ENCODE measurements at regions not wholly inside any gene's neighbourhood (a gene's known extent, or its start where the extent isn't known, plus 50 kb on each side); places are given as distances from the start of the nearest gene placed in this dataset.

DNA sequence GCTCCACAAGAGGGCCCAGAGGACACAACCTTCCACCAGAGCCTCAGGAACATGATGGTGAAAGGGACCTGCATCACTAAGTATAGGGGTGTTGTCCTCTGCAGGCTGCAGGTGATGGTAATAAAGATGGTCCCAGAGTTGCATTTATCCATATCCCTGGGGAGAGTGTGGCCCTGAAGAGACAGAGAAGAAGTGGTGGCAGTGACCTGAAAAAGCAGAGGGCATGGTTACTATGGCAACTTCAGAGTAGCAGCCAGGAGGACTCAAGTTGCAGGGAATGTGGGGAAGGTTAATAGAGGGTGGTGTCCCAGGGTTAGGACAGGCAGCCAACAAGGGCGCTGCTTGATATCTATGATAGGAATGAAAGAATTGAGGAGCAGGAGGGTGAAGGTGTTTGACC is 57.1 kb downstream of the HLA-A start:
- no peak for DNase-seq (ENCODE audit: low read depth, low spot score)
- TF ChIP-seq, protein P1, sequence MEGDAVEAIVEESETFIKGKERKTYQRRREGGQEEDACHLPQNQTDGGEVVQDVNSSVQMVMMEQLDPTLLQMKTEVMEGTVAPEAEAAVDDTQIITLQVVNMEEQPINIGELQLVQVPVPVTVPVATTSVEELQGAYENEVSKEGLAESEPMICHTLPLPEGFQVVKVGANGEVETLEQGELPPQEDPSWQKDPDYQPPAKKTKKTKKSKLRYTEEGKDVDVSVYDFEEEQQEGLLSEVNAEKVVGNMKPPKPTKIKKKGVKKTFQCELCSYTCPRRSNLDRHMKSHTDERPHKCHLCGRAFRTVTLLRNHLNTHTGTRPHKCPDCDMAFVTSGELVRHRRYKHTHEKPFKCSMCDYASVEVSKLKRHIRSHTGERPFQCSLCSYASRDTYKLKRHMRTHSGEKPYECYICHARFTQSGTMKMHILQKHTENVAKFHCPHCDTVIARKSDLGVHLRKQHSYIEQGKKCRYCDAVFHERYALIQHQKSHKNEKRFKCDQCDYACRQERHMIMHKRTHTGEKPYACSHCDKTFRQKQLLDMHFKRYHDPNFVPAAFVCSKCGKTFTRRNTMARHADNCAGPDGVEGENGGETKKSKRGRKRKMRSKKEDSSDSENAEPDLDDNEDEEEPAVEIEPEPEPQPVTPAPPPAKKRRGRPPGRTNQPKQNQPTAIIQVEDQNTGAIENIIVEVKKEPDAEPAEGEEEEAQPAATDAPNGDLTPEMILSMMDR (IDR thresholded peaks at IDR 0.05; ENCODE audit: low read depth, low read length): no peak
- in situ Hi-C loops (cut with HindIII; ENCODE audit: low sequenced_read_pairs): no loop called here
- H3K4me3 ChIP-seq (ENCODE audit: low read depth, low read length): no peak overlapping the region

DNA sequence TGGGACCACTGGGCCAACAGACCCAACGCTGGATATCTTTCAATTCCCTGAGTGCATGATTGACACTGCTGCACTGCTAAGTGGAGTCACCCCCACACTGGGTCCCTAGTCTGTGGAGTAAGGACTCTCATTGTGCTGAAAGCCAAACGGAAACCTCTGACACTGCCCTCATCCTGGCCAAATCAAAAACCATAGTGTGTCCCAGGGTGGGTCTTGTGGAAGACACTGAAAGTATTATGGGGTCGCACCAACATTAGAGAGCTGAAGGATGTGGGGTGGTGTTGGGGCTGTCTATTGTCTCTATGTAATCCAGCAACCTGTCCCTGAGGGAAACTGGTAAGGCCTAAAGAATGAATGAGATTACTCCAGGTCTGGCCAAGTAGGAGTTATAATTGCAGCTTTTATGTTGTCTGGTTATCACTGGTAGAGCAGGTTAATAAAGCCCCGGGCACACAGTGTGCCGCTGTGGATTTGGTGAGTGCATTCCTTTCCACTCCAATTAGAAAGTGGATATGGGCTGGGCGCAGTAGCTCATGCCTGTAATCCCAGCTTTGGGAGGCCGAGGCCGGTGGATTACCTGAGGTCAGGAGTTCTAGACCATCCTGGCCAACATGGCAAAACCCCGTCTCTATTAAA is 57.9 kb downstream of the HLA-A start:
- H3K4me3 ChIP-seq (ENCODE audit: low read depth, low read length): no peak overlapping the region
- no peak for DNase-seq (ENCODE audit: low read depth, low spot score)
- TF ChIP-seq, protein P1 (IDR thresholded peaks at IDR 0.05; ENCODE audit: low read depth, low read length): no peak
- in situ Hi-C loops (cut with HindIII; ENCODE audit: low sequenced_read_pairs): no loop called here

DNA sequence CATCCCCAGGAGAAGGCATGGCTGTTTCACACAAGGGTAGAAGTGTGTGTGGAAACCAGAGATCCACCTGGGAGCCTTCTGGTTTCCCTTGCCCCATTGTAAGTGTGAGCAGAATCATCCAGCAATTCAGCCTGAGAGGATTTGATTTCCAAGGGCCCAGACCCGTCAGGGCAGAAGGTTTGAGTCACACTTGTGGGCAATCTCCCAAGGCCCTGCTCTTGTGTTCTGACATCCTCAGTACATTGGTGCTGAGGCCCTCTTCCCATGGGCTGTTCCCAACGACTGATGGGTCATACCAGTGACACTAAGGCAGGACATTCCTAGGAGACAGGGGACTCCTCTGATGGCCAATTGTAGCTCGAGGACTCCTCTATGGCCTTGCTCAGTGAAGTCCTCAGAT is 58.2 kb upstream of the POLR1H start:
- in situ Hi-C loops (cut with HindIII; ENCODE audit: low sequenced_read_pairs): no loop called here
- no peak overlapping the region for H3K4me3 ChIP-seq (ENCODE audit: low read depth, low read length)
- TF ChIP-seq, protein P1 (IDR thresholded peaks at IDR 0.05; ENCODE audit: low read depth, low read length): no peak
- DNase-seq (ENCODE audit: low read depth, low spot score): peak; percentile 32

DNA sequence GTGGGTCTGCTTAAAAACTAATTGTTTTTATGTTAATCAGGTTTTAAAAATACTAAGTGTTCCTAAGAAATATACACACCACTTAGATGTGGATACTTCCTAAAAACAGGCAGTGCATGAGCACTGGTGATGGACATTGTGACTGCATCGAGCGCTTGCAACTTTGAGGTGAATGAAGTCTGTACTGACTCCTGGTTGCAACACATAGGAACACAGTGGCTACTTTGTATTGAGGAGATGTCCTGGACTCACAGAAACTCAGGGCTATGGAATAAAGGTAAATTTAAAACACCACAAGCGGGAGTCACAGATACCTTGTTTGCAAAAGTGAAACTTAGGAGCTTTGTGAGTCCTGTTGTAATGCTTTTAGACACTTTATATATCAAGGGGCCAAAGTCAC is 55.6 kb upstream of the POLR1H start:
- H3K4me3 ChIP-seq (ENCODE audit: low read depth, low read length): no peak overlapping the region
- TF ChIP-seq, protein P1 (IDR thresholded peaks at IDR 0.05; ENCODE audit: low read depth, low read length): no peak
- no peak for DNase-seq (ENCODE audit: low read depth, low spot score)
- in situ Hi-C loops (cut with HindIII; ENCODE audit: low sequenced_read_pairs): no loop called here

DNA sequence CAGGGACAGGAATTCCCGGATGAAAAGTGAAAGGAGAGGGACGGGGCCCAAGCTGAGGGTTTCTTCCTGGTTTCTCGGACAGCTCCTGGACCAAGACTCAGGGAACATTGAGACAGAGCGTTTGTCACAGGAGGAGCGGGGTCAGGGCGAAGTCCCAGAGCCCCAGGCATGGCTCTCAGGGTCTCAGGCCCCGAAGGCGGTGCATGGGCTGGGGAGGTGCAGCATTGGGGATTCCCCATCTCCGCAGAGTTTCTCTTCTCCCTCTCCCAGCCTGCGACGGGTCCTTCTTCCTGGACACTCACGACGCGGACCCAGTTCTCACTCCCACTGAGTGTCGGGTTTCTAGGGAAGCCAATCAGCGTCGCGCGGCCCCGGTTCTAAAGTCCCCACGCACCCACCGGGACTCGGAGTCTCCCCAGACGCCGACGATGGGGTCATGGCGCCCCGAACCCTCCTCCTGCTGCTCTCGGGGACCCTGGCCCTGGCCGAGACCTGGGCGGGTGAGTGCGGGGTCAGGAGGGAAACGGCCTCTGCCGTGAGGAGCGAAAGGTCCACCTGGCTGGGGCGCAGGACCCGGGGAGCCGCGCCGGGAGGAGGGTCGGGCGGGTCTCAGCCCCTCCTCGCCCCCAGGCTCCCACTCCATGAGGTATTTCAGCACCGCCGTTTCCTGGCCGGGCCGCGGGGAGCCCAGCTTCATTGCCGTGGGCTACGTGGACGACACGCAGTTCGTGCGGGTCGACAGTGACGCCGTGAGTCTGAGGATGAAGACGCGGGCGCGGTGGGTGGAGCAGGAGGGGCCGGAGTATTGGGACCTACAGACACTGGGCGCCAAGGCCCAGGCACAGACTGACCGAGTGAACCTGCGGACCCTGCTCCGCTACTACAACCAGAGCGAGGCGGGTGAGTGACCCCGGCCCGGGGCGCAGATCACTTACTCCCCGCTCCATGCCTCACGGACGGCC is 54.6 kb upstream of the POLR1H start:
- H3K4me3 ChIP-seq (ENCODE audit: low read depth, low read length): peak overlapping the region; percentile 33
- TF ChIP-seq, protein P1 (IDR thresholded peaks at IDR 0.05; ENCODE audit: low read depth, low read length): no peak
- no peak for DNase-seq (ENCODE audit: low read depth, low spot score)
- in situ Hi-C loops (cut with HindIII; ENCODE audit: low sequenced_read_pairs): no loop called here

DNA sequence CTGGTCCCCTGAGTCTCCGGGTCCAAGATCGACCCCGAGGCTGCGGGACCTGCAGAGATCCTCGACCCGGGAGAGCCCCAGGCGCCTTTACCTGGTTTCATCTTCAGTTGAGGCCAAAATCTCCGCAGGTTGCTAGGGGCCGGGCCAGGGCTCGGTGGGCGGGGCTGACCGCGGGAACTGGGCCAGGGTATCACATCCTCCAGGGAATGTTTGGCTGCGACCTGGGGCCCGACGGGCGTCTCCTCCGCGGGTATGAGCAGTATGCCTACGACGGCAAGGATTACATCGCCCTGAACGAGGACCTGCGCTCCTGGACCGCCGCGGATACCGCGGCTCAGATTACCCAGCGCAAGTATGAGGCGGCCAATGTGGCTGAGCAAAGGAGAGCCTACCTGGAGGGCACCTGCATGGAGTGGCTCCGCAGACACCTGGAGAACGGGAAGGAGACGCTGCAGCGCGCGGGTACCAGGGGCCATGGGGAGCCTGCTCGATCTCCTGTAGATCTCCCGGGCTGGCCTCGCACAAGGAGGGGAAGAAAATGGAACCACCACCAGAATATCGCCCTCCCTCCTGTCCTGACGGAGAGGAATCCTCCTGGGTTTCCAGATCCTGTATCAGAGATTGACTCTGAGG is 53.8 kb upstream of the POLR1H start:
- TF ChIP-seq, protein P1 (IDR thresholded peaks at IDR 0.05; ENCODE audit: low read depth, low read length): no peak
- DNase-seq (ENCODE audit: low read depth, low spot score): no peak
- no peak overlapping the region for H3K4me3 ChIP-seq (ENCODE audit: low read depth, low read length)
- in situ Hi-C loops (cut with HindIII; ENCODE audit: low sequenced_read_pairs): no loop called here
